ENCODE measurements at regions not wholly inside any gene's neighbourhood (a gene's known extent, or its start where the extent isn't known, plus 50 kb on each side); places are given as distances from the start of the nearest gene placed in this dataset.
A peak's percentile ranks its signal among the peaks of the same experiment; 100 is the strongest.
"Not testable (repeated sequence)": the region's sequence is repeated elsewhere in the genome, so short reads cannot be mapped to it uniquely, and the experiment has no call there.

DNA sequence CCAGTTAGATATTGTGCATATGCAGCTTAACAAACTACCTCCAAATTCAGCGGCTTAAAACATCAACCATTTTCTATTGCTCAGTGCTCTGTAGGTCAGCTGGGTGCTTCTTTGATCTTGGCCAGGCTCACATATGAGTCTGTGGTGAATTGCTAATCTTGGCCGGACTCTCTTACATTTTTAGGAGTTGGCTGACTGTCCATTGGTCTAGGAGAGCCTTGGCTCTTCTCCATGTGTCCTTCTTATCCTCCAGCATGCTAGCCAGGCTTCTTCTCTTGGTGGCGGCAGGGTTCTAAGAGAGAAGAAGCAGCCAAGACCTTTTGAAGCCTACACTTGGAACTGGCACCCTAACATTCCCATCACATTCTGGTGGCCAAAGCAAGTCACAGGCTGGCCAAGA, 174.3 kb upstream of the PWP1 start:
- Histone ChIP-seq H3K27me3 (ENCODE audit: control insufficient read depth, insufficient read depth, low read length) (no peaks in the 10 kb centered on the region), H3K4me1 (ENCODE audit: control insufficient read depth, insufficient read depth, low read length) (peaks cover 4% of the 10 kb centered on the region), H3K27ac (ENCODE audit: low read depth, low read length) (no peak overlapping the region), H3K36me3 (ENCODE audit: control insufficient read depth, insufficient read depth, low read length) (no peaks in the 10 kb centered on the region), H3K9me3 (ENCODE audit: control insufficient read depth, insufficient read depth, low read length) (no peaks in the 10 kb centered on the region), H3K4me3 (ENCODE audit: low read depth, low read length) (no peak overlapping the region)
- peak in 1 of 6 donors; percentile 57 for DNase-seq (ENCODE audit: low read depth in 4 of 6, low spot score in 6 of 6)
- 52% methylated on average over 2 of the region's 3 CpGs for whole genome bisulfite sequencing (ENCODE audit: insufficient coverage)

GRCh38 chr12:107512391-107512790, 173.2 kb upstream of the PWP1 start:
- no peaks in the 10 kb centered on the region for H3K27me3 ChIP-seq (ENCODE audit: control insufficient read depth, insufficient read depth, low read length)
- H3K4me1 ChIP-seq (ENCODE audit: control insufficient read depth, insufficient read depth, low read length), result peaks cover 4% of the 10 kb centered on the region
- H3K4me3 ChIP-seq (ENCODE audit: low read depth, low read length), result no peak overlapping the region
- DNase-seq (ENCODE audit: low read depth in 4 of 6, low spot score in 6 of 6), result no peak
- no peaks in the 10 kb centered on the region for H3K9me3 ChIP-seq (ENCODE audit: control insufficient read depth, insufficient read depth, low read length)
- no peak overlapping the region for H3K27ac ChIP-seq (ENCODE audit: low read depth, low read length)
- WGBS (ENCODE audit: insufficient coverage), result 83% methylated on average over 2 of the region's 3 CpGs
- no peaks in the 10 kb centered on the region for H3K36me3 ChIP-seq (ENCODE audit: control insufficient read depth, insufficient read depth, low read length)

- DNase-seq (ENCODE audit: low read depth in 4 of 6, low spot score in 6 of 6), result no peak
- H3K4me3 ChIP-seq (ENCODE audit: low read depth, low read length), result no peak overlapping the region
- 65% methylated on average over 2 of the region's 5 CpGs for WGBS (ENCODE audit: insufficient coverage)
- H3K27ac ChIP-seq (ENCODE audit: low read depth, low read length), result no peak overlapping the region
- no peaks in the 10 kb centered on the region for H3K9me3 ChIP-seq (ENCODE audit: control insufficient read depth, insufficient read depth, low read length)
- H3K27me3 ChIP-seq (ENCODE audit: control insufficient read depth, insufficient read depth, low read length), result no peaks in the 10 kb centered on the region
- no peaks in the 10 kb centered on the region for H3K36me3 ChIP-seq (ENCODE audit: control insufficient read depth, insufficient read depth, low read length)
- peaks cover 4% of the 10 kb centered on the region for H3K4me1 ChIP-seq (ENCODE audit: control insufficient read depth, insufficient read depth, low read length)
These were observed 172.4 kb upstream of the PWP1 start for GRCh38 chr12:107513184-107513583.

- H3K4me3 ChIP-seq (ENCODE audit: low read depth, low read length), result no peak overlapping the region
- no peak for DNase-seq (ENCODE audit: low read depth in 4 of 6, low spot score in 6 of 6)
- H3K27me3 ChIP-seq (ENCODE audit: control insufficient read depth, insufficient read depth, low read length), result no peaks in the 10 kb centered on the region
- H3K4me1 ChIP-seq (ENCODE audit: control insufficient read depth, insufficient read depth, low read length), result peaks cover 4% of the 10 kb centered on the region
- WGBS (ENCODE audit: insufficient coverage), result 100% methylated on average over 1 of the region's 3 CpGs
- no peaks in the 10 kb centered on the region for H3K36me3 ChIP-seq (ENCODE audit: control insufficient read depth, insufficient read depth, low read length)
- H3K9me3 ChIP-seq (ENCODE audit: control insufficient read depth, insufficient read depth, low read length), result no peaks in the 10 kb centered on the region
- H3K27ac ChIP-seq (ENCODE audit: low read depth, low read length), result no peak overlapping the region
These were observed 171.8 kb upstream of the PWP1 start for GRCh38 chr12:107513636-107514400.

- H3K27me3 ChIP-seq (ENCODE audit: control insufficient read depth, insufficient read depth, low read length), result no peaks in the 10 kb centered on the region
- no peaks in the 10 kb centered on the region for H3K36me3 ChIP-seq (ENCODE audit: control insufficient read depth, insufficient read depth, low read length)
- no peaks in the 10 kb centered on the region for H3K9me3 ChIP-seq (ENCODE audit: control insufficient read depth, insufficient read depth, low read length)
- H3K4me3 ChIP-seq (ENCODE audit: low read depth, low read length), result no peak overlapping the region
- H3K27ac ChIP-seq (ENCODE audit: low read depth, low read length), result no peak overlapping the region
- 100% methylated on average over 1 of the region's 7 CpGs for WGBS (ENCODE audit: insufficient coverage)
- no peak for DNase-seq (ENCODE audit: low read depth in 4 of 6, low spot score in 6 of 6)
- H3K4me1 ChIP-seq (ENCODE audit: control insufficient read depth, insufficient read depth, low read length), result peaks cover 2% of the 10 kb centered on the region
These were observed 170.6 kb upstream of the PWP1 start for GRCh38 chr12:107514887-107515445.

GRCh38 chr12:107515446-107515958, 170.1 kb upstream of the PWP1 start:
- Histone ChIP-seq H3K4me1 (ENCODE audit: control insufficient read depth, insufficient read depth, low read length) (no peaks in the 10 kb centered on the region), H3K27me3 (ENCODE audit: control insufficient read depth, insufficient read depth, low read length) (no peaks in the 10 kb centered on the region), H3K9me3 (ENCODE audit: control insufficient read depth, insufficient read depth, low read length) (no peaks in the 10 kb centered on the region), H3K4me3 (ENCODE audit: low read depth, low read length) (no peak overlapping the region), H3K36me3 (ENCODE audit: control insufficient read depth, insufficient read depth, low read length) (no peaks in the 10 kb centered on the region), H3K27ac (ENCODE audit: low read depth, low read length) (no peak overlapping the region)
- peak in 2 of 6 donors; percentile 14 to 30 for DNase-seq (ENCODE audit: low read depth in 4 of 6, low spot score in 6 of 6)
- WGBS (ENCODE audit: insufficient coverage), result 63% methylated on average over 2 of the region's 2 CpGs

GRCh38 chr12:107517816-107518215, 167.8 kb upstream of the PWP1 start:
- not testable (repeated sequence) for H3K9me3 ChIP-seq (ENCODE audit: control insufficient read depth, insufficient read depth, low read length); DNase-seq (ENCODE audit: low read depth in 4 of 6, low spot score in 6 of 6); H3K4me3 ChIP-seq (ENCODE audit: low read depth, low read length); H3K27me3 ChIP-seq (ENCODE audit: control insufficient read depth, insufficient read depth, low read length); H3K36me3 ChIP-seq (ENCODE audit: control insufficient read depth, insufficient read depth, low read length); H3K27ac ChIP-seq (ENCODE audit: low read depth, low read length); H3K4me1 ChIP-seq (ENCODE audit: control insufficient read depth, insufficient read depth, low read length)
- WGBS (ENCODE audit: insufficient coverage), result 83% methylated on average over 1 of the region's 4 CpGs

DNA sequence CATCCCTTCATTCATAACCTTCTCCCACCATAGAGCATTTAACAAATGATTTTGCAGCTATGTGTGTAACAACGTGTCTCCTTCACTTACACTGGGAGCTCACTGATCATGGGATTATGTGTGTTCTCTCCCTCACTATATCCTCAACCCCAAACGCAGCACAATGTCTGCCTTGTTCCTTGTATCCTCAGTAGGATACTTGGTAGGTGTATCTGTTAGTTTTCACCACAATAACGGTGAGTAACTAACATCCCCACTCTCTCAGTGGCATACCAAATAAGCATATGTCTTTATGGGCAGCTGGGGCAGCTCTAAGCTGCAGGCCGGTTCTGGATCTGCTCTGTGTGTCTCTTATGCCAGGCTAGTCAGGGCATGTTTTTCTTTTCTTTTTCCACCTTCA, 166.7 kb upstream of the PWP1 start:
- Histone ChIP-seq H3K36me3 (ENCODE audit: control insufficient read depth, insufficient read depth, low read length) (no peaks in the 10 kb centered on the region), H3K4me1 (ENCODE audit: control insufficient read depth, insufficient read depth, low read length) (peaks cover 3% of the 10 kb centered on the region), H3K4me3 (ENCODE audit: low read depth, low read length) (no peak overlapping the region), H3K27ac (ENCODE audit: low read depth, low read length) (no peak overlapping the region), H3K27me3 (ENCODE audit: control insufficient read depth, insufficient read depth, low read length) (no peaks in the 10 kb centered on the region), H3K9me3 (ENCODE audit: control insufficient read depth, insufficient read depth, low read length) (no peaks in the 10 kb centered on the region)
- WGBS (ENCODE audit: insufficient coverage), result 67% methylated on average over 1 of the region's 4 CpGs
- DNase-seq (ENCODE audit: low read depth in 4 of 6, low spot score in 6 of 6), result no peak

GRCh38 chr12:107519906-107520859, 165.4 kb upstream of the PWP1 start:
- H3K4me3 ChIP-seq (ENCODE audit: low read depth, low read length), result no peak overlapping the region
- no peak overlapping the region for H3K27ac ChIP-seq (ENCODE audit: low read depth, low read length)
- no peaks in the 10 kb centered on the region for H3K9me3 ChIP-seq (ENCODE audit: control insufficient read depth, insufficient read depth, low read length)
- 80% methylated on average over 11 of the region's 19 CpGs for WGBS (ENCODE audit: insufficient coverage)
- H3K4me1 ChIP-seq (ENCODE audit: control insufficient read depth, insufficient read depth, low read length), result peaks cover 5% of the 10 kb centered on the region
- peak in 1 of 6 donors; percentile 29 for DNase-seq (ENCODE audit: low read depth in 4 of 6, low spot score in 6 of 6)
- H3K36me3 ChIP-seq (ENCODE audit: control insufficient read depth, insufficient read depth, low read length), result no peaks in the 10 kb centered on the region
- no peaks in the 10 kb centered on the region for H3K27me3 ChIP-seq (ENCODE audit: control insufficient read depth, insufficient read depth, low read length)

All from spinal cord (tissue), 9 donors.